ENCODE measurements at regions not wholly inside any gene's neighbourhood (a gene's known extent, or its start where the extent isn't known, plus 50 kb on each side); places are given as distances from the start of the nearest gene placed in this dataset.

DNA sequence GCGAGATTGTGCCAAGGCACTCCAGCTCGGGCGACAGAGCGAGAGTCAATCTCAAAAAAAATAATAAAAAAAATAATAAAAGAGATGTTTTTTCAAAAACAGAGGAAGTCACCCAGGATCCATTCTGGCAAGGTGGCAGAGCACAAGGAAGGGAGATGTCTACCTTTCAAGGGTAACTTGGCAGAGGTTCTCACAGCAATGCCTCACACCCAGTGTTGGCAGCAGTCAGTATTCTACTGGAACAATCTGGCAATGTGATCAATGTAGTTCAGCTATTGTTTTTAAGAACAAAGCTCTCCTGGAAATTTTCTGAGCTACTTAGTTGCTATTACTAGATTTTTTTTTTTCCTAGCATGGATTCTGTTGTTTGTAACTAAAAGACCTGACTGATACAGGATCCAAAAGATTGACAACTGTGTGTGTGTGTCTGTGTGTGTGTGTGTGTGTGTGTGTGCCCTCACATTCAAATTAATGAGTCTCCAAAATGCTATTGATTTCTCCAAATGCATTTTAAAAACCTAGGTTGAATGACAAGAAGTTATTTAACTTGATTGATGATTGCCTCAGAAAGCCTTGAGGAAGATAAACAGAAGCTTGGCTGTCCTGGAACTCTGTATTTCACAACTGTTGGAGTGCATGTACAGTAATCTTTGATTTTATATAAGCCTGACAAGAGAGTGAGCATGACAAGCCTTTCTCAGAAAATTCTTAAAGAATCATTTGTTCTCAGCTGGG, 114.1 kb upstream of the RREB1 start:
- TF ChIP-seq, protein P1, sequence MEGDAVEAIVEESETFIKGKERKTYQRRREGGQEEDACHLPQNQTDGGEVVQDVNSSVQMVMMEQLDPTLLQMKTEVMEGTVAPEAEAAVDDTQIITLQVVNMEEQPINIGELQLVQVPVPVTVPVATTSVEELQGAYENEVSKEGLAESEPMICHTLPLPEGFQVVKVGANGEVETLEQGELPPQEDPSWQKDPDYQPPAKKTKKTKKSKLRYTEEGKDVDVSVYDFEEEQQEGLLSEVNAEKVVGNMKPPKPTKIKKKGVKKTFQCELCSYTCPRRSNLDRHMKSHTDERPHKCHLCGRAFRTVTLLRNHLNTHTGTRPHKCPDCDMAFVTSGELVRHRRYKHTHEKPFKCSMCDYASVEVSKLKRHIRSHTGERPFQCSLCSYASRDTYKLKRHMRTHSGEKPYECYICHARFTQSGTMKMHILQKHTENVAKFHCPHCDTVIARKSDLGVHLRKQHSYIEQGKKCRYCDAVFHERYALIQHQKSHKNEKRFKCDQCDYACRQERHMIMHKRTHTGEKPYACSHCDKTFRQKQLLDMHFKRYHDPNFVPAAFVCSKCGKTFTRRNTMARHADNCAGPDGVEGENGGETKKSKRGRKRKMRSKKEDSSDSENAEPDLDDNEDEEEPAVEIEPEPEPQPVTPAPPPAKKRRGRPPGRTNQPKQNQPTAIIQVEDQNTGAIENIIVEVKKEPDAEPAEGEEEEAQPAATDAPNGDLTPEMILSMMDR (conservative IDR thresholded peaks at IDR 0.05), result no peak
- Histone ChIP-seq H3K9ac (ENCODE audit: extremely low read depth, low read length, poor library complexity, severe bottlenecking) (no peak overlapping the region), H3K27ac (ENCODE audit: low read depth, low read length) (no peak overlapping the region), H3K36me3 (ENCODE audit: control insufficient read depth, insufficient read depth, low read length) (no peaks in the 10 kb centered on the region), H3K4me3 (ENCODE audit: low read length) (no peak overlapping the region), H3K27me3 (ENCODE audit: control insufficient read depth, insufficient read depth, low read length, poor library complexity, severe bottlenecking) (peaks cover 10% of the 10 kb centered on the region), H3K4me1 (ENCODE audit: control insufficient read depth, insufficient read depth, low read length) (no peaks in the 10 kb centered on the region), H3K9me3 (ENCODE audit: control insufficient read depth, low read length) (peaks cover 13% of the 10 kb centered on the region)
- DNase-seq, result no peak
- H3K4me1 Mint-ChIP-seq, result peaks cover 11% of the 10 kb centered on the region
- H3K4me3 Mint-ChIP-seq, result no peak overlapping the region
- H3K27ac Mint-ChIP-seq, result no peak overlapping the region
- H3K36me3 Mint-ChIP-seq (ENCODE audit: low read depth), result no peaks in the 10 kb centered on the region
- WGBS, 2 experiments (ENCODE audit: insufficient coverage in 1 of 2, insufficient read length in 1 of 2), result 93% methylated on average over 1 of the region's 4 CpGs; no CpG with 5 or more reads in 1 of the 2 experiments
- peaks cover 23% of the 10 kb centered on the region for H3K27me3 Mint-ChIP-seq (ENCODE audit: insufficient read depth)
- H3K9me3 Mint-ChIP-seq, result peaks cover 7% of the 10 kb centered on the region

GRCh38 chr6:6994796-6995195, 113.0 kb upstream of the RREB1 start:
- no peak overlapping the region for H3K9ac ChIP-seq (ENCODE audit: extremely low read depth, low read length, poor library complexity, severe bottlenecking)
- no peak overlapping the region for H3K27ac ChIP-seq (ENCODE audit: low read depth, low read length)
- no peak for DNase-seq
- H3K27me3 ChIP-seq (ENCODE audit: control insufficient read depth, insufficient read depth, low read length, poor library complexity, severe bottlenecking), result peaks cover 18% of the 10 kb centered on the region
- H3K4me1 ChIP-seq (ENCODE audit: control insufficient read depth, insufficient read depth, low read length), result no peaks in the 10 kb centered on the region
- no peak overlapping the region for H3K4me3 Mint-ChIP-seq
- 93 to 97% methylated on average over 7 to 8 of the region's 8 CpGs for WGBS, 2 experiments (ENCODE audit: insufficient coverage in 1 of 2, insufficient read length in 1 of 2)
- no peaks in the 10 kb centered on the region for H3K36me3 ChIP-seq (ENCODE audit: control insufficient read depth, insufficient read depth, low read length)
- peaks cover 7% of the 10 kb centered on the region for H3K9me3 Mint-ChIP-seq
- no peaks in the 10 kb centered on the region for H3K36me3 Mint-ChIP-seq (ENCODE audit: low read depth)
- H3K27ac Mint-ChIP-seq, result no peak overlapping the region
- peaks cover 13% of the 10 kb centered on the region for H3K9me3 ChIP-seq (ENCODE audit: control insufficient read depth, low read length)
- H3K27me3 Mint-ChIP-seq (ENCODE audit: insufficient read depth), result peaks cover 24% of the 10 kb centered on the region
- TF ChIP-seq, protein P1 (conservative IDR thresholded peaks at IDR 0.05), result no peak
- peaks cover 11% of the 10 kb centered on the region for H3K4me1 Mint-ChIP-seq
- H3K4me3 ChIP-seq (ENCODE audit: low read length), result no peak overlapping the region

GRCh38 chr6:6995328-6995727, 112.4 kb upstream of the RREB1 start:
- 60 to 91% methylated on average over 1 of the region's 1 CpG for WGBS, 2 experiments (ENCODE audit: insufficient coverage in 1 of 2, insufficient read length in 1 of 2)
- H3K27ac ChIP-seq (ENCODE audit: low read depth, low read length), result no peak overlapping the region
- H3K27me3 Mint-ChIP-seq (ENCODE audit: insufficient read depth), result peaks cover 28% of the 10 kb centered on the region
- H3K4me3 ChIP-seq (ENCODE audit: low read length), result no peak overlapping the region
- H3K27ac Mint-ChIP-seq, result no peak overlapping the region
- peaks cover 21% of the 10 kb centered on the region for H3K27me3 ChIP-seq (ENCODE audit: control insufficient read depth, insufficient read depth, low read length, poor library complexity, severe bottlenecking)
- TF ChIP-seq, protein P1 (conservative IDR thresholded peaks at IDR 0.05), result no peak
- no peak overlapping the region for H3K4me3 Mint-ChIP-seq
- H3K9me3 ChIP-seq (ENCODE audit: control insufficient read depth, low read length), result peaks cover 13% of the 10 kb centered on the region
- no peak for DNase-seq
- H3K36me3 ChIP-seq (ENCODE audit: control insufficient read depth, insufficient read depth, low read length), result no peaks in the 10 kb centered on the region
- H3K4me1 ChIP-seq (ENCODE audit: control insufficient read depth, insufficient read depth, low read length), result no peaks in the 10 kb centered on the region
- peaks cover 7% of the 10 kb centered on the region for H3K9me3 Mint-ChIP-seq
- peaks cover 11% of the 10 kb centered on the region for H3K4me1 Mint-ChIP-seq
- no peaks in the 10 kb centered on the region for H3K36me3 Mint-ChIP-seq (ENCODE audit: low read depth)
- no peak overlapping the region for H3K9ac ChIP-seq (ENCODE audit: extremely low read depth, low read length, poor library complexity, severe bottlenecking)
